HS-27A (cell line): ENCODE measurements at regions not wholly inside any gene's neighbourhood (a gene's known extent, or its start where the extent isn't known, plus 50 kb on each side); places are given as distances from the start of the nearest gene placed in this dataset.
A peak's percentile ranks its signal among the peaks of the same experiment; 100 is the strongest.

Experiments used
- DNase-seq: peaks from one replicate; pipeline ENCODE4 v3.0.0-alpha.2; 2012; ENCODE audit warnings: low read depth, missing footprints

DNA sequence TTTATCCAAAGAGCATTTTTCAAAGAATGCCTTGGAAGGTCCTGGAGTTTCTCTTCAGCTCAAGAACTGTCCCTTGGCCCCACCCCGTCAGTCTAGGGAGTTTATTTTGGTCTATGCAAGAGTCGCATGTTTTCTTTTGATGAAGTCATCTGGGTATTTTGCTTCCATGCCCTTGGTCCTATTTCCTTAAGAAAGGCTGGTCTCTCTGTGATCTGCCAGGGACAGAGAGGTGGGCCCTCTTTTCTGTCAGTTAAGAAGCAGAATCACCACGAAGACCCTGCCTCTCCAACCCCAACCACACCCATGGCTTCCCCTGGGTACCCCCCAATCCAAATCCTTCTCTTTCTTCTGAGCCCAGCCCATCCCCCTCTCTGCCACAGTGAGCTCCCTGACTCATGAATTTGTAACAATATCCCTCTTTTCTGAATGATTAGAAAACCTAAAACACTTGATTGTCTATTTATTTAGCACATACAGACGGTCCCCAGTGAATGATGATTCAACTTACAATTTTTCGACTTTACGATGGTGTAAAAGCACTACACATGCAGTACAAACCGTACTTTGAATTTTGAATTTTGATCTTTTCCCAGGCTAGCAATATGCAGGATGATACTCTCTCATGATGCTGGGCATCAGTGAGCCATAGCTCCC is 163.5 kb upstream of the ADRA1B start:
- DNase-seq = peak; percentile 20

DNA sequence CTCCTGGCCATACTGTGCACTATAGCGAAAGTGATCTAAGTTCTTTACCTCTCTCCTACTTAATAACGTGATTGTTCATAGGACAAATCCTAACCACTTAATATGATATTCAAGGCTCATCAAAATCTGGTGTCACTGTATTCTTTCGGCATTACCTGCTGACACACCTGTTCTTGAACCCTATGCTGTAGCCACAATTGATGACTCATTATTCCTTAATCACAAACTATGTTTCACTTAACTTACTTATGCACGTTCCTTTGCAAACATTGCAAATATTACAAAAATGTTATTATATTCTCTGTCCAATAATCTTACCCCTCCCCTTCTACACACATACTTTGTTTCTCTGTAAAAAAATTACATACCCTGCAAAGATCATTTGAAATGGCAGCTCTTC is 158.1 kb upstream of the ADRA1B start:
- DNase-seq = no peak

DNA sequence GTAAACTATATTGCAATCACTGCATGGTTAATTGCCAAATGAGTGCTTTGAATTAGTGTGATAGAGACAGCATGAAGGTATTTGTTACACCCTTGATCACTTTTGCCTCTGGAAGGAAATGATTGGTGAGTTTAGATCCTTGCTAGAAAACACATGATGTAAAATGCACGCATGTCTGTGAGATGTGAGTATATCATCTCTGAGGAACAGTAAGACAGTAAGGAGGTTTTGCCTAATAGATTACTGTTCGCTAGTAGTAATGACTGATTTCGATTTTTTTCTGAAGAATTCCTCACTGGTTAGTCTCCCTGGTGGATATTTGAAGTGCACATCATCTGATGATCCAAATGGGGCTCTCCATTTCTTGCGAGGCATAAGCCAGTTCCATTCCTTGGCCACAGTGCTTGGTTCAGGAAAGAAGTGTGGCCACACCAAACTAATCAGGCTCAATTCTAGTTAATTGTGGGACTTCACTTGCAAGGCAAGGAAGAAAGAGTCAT is 156.4 kb upstream of the ADRA1B start:
- DNase-seq = no peak

DNA sequence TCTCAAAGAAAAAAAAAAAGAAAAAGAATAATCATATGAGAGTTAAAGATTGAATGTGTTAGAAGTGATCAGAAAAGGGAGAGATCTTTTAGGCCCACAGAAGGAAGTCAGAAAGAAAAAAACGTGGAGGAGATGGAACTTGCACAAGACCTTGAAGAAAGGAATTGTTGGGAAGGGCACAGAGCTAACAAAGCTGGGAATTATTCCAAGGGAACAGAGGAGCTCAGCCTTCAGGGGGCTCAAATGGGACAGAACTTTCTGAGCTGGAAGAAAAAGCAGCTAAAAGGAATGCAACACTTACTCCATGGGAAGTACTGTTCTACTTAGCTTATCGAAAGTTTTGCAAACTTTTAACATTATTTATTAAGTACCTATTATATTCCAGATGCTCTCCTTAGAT is 153.4 kb upstream of the ADRA1B start:
- no peak for DNase-seq

DNA sequence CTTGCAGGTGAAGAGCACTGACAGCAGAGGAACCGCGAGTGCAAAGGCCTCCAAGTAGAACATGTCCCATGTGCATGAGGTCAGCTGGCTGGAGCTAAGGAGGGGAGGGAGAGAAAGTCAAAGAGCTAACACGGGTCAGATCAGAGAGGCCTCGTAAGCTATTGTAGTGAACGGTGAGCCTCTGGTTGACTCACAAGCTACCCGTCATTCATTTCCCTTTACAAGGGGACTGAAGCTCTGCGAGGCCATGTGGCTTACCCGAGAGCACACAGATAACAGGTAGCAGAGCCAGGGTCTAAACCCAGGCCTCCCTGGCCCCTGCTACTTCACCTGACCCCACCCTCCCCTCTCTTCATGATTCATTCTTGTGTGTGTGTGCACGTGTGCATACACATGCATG is 152.7 kb upstream of the ADRA1B start:
- DNase-seq = no peak

DNA sequence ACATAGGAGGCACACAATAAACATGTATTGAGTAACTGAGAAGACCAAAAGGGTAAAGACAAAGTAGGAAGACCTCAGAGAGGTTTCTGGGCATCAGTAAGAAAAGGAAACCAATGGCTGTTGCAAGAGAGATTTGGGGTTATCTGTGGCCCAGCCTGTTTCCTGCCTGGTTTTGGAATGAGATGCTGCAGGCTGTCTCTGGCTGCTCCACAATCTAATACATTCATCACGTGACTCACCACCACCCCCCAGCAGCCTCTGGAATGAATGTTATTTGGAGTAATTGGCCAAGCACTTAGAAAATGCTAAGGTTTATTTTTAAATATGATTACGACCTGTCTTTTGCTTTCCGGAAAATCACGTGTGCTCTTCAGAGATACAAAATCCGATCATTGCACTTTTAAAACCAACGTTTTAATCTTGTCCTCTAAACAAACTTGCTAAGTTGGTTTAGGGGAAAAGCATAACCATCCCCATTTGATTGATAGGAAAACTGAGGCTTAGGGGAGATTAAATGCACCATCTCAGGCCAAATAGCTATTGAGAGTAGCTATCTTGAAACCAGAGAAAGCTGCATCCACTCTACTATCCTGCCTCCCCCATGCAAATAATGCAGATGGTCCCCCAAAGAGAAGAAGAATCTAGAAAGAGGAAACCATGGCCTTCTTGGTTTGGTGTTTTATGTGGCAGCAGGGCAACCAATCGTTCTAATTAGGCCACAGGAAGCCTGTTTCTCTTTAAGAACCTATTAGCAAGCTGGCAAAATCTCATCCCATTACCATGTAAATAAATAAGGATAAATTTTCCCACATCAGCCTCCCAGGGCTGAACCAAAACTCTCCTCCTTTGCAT is 151.8 kb upstream of the ADRA1B start:
- DNase-seq = peak; percentile 42

DNA sequence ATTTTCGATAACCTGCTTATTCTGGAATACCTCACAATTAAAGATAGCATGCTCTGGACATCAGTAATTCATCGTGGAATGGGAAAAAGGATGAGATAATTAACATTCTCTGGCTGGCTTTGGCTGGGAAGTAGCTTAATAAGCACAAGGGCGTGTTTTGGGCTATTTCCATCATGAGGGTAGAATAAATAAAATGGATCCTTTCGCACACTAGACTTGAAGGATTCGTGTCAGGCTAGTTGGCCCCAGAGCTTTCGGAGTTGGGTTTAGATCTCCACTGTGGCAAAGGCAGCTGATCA is 151.2 kb upstream of the ADRA1B start:
- no peak for DNase-seq

DNA sequence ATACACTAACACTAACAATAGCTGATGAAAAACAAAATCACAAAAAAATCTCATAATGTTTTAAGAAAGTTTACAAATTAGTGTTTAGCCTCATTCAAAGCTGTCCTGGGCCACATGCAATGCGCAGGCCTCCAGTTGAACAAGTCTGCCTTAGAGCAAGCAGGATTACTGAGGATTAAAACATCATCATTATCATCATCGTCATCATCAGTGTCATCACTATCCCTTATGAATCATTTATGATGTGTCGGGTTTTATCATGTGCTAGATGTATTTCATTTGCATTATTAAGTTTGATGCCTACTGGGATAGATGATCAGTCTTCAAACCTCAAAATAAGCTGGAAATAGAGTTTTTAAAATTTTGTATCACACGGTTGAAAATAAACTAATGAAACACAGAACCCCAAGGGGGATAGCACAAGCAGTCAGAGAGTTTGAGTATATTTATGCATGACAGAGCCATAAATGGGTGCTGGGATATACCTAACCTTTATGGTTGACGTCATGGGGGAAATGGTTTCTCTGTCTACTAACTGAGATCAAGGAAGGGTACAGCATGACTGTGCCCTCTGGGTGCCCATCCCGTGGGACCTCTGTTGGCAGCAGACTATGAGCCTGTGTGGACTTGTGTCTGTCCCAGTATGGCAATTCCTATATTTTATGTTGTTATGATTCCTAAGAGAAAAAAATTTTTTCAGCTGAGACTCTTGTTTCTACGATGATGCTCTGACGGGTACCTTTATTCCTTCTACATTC is 150.3 kb upstream of the ADRA1B start:
- DNase-seq = no peak

DNA sequence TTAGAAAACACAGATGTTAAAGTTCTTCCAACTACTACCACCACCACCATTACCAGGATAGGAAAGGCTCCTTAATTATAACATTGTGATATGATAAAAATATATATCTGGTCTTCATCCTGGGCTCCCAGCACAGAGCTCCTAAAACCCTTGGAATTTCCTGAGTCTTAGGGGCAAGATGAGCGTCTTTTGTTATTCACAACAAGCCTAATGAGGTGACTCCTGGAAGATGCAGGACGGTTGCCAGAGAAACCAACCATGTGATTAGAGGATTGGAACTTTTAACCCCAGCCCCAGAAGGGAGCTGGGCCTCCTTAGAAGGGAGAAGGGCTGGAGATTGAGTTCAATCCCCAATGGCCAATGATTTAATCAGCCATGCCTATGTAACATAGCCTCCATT is 148.0 kb upstream of the ADRA1B start:
- no peak for DNase-seq

DNA sequence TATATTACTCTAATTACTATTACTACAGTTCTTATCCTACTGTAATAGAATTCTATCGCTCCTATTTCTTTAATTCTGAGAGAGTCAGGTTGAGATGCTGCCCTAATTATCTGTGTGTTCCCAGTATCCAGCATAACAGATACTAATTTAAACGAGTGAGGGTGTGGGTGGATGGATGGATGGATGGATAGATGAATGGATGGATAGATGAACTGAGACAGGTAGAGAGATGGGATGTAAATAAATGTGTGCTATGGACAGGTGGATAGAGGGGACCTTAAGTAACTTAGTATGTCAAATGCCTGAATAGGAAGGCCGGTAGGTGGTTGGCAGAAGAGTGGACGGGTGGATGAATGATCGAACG is 143.6 kb upstream of the ADRA1B start:
- no peak for DNase-seq

DNA sequence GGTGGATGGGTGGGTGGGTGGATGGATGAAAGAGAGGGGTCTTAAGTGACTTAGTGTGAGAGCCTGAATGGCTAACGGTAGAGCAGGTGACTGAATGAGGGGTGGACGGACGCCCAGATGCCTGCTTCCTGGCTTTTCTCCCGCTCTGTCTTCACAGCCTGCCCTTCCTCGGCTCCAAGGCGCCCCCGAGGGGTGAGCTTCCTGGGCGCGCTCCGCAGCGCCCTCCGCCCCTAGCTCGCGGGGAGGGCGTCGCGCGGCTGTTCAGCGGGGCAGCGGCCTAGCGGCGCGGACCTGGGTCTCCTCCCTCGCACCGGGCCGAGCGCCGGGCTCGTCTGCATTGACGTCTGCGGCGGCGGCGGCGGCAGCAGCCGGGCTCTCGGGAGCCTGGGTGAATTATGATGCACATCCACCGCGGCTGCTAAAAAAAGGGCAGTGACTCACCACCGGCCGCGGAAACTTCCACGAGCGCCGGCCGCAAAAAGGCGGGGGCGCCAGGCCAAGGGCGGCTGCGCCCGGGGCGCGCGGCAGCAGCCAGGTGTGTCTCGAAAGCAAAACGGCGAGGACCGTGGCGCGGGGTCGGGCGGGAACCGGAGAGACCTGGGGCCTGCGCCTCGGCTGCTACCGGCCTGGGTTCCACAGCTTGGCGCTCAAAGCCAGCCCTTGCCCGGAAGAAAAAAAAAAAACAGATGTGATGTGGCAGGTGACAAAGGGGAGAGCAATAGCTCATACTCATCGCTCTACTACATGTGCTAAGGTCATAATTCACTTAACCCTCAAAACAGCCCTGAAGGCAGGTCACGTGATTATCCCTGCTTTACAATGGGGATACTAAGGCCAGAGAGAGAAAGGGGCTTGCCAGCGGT is 143.0 kb upstream of the ADRA1B start:
- DNase-seq = peak; percentile 19

DNA sequence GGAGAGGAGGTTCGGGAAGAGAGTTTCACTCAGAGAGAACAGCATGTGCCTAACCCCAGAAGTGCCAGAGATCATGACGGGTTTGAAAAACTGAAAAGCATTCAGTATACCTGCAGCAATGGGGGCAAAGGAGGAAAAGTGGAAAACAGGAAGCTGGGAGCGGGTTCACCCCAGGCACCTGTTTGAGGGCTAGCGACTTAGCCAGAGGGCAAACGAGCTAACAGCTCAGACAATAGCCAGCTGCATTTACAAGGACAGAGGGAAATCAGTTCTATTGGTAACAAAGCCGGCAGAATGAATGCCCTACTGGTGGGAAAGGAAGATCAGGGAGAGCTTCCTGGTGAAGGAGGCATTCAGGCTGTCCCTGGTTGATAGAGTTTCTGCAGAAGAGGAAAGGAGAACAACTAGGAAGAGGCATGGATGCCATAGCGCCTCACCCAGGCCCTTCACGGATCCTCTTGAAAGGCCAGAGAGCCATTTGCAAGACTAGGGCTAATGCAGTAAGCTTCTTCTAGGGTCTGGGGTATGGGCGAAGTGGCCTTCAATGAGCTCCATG is 141.7 kb upstream of the ADRA1B start:
- DNase-seq = no peak

DNA sequence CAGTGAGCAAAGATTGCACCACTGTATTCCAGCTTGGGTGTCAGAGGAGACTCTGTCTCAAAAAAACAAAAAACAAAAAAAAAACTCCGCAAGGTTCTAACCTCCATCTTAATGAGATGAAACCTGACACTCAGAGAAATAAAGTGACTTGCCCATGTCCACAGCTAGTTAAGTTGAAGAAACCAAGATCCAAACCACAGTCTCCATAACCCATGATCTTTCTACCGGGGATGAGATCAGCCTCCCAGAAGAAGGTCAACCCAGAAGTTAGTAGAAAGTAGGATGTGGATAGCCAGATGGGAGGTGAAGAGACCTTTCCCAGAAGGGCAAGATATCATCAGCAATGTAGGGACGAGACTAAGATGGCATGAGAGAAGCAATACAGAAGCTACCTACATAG is 140.4 kb upstream of the ADRA1B start:
- no peak for DNase-seq

DNA sequence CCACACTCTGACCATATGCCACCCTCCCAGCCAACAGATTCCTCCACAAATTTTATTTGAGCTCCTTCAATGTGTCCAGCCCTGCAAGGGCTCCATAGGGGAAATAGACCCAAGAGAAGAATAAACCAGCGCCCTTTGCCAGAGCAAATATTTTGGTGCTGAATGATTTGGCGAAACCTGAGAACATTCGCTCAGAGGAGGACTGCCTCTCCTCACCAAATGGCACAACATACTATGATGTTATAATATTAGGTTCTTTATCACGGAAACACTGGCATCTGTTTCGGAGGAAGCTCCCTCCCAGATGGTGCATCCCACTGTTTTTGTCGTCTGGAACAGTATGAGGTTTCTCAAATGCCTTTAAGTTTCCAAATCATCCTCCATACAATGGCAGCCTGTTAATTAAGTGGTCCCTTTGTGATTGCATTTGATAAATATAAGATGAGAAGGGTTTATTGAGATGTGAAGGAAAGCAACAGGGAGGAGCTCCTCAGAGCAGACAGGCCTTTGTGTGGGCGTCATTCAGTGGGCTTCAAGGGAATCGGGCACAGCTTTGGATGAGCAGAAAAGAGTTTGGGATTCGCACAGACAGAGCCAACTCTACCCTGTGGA is 139.1 kb upstream of the ADRA1B start:
- DNase-seq = no peak

DNA sequence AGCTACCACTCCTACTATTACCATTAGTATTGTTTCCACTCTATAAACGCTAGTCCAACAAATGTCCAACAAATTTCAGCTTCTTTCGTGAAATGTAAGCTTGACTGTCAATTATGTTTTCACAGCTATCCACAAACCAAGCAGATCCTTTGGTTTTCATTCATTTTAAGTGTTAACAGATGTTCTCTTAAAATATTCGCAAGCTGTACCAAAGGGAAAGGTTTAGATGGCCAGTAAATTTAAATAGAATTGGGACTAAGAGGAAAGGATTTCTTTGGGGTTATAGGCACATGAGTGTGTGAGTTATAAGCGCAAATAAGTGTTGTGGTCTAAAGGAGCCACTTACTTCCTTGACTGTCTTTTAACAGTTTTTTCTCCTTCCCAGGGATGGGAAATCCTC is 136.8 kb upstream of the ADRA1B start:
- DNase-seq = no peak

DNA sequence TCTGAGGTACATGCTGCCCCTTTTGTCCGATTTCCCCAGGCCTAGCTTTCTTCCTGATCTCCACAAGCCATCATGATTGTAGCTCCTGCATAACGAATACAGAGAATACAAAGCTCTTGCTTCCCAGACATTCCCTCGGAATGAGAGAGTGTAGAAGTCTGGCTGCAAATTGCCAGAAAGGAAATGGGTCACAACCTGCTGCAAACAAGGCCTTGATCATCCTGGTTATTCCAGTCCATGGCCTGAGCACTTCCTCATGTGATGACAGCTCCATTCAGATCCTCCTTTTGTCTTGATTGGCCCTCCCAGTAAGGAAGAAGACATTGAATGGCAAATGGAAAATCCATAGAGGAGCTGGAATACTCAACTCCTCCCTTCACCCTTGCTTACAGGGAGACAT is 136.0 kb upstream of the ADRA1B start:
- no peak for DNase-seq

DNA sequence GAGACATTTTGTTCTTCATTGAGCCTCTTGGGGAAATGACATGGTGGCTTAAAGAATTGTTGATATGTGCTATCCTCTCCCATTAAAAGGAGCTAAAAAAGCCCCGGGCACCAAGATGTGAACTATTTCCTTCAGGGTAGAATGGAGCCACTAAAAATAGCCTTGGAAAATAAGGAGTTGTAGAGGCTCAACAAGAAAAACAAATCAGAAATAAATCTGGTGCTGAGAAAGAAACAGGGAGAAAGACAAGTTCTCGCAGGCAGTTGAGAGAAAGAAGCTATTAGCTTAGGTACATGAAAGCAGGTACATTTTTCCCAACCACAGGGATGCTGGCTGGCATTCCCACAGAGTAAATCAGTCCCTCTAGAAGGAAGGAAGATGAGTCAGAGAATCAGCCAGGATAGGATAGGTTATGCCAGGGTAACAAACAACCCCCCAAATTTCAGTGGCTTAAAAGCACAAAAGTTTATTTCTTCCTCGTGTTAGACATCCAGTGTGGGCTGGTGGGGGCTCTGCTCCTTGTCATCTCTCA is 134.6 kb upstream of the ADRA1B start:
- DNase-seq = no peak

DNA sequence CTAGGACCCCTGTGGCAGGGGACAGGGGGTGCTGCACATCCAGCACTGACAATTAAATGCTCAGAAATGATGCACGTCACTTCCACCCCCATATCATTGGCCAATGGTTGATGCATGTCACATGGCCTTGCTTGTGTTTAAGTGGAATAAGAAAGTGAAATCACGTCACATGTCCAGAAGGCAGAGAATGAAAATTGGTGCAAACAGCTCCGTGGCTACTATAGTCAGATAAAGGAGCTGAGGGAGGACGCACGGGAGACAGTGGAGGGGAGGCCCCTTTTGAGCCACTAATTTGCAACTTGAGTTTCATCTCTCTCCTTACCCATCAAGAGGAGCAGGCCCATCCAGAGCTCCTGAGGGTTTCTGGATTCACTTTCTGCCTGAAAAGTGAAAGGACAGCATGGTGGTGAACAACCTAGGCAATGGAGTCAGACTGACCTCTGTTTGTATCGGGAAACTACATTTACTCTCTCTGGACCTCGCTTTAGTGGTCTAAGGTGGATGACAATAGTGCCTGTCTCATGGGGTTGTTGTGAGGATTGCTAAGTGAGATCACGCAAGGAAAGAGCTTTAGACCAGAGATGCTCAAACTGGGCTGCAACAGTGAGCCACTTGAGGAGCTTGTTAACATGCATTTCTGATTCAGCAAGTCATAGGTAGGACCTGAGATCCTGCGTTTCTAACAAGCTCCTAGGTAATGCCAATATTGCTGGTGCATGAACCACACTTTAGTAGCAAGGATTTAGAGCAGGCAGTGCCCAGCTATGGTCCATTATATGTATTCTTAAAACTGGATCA is 133.9 kb upstream of the ADRA1B start:
- DNase-seq = no peak

DNA sequence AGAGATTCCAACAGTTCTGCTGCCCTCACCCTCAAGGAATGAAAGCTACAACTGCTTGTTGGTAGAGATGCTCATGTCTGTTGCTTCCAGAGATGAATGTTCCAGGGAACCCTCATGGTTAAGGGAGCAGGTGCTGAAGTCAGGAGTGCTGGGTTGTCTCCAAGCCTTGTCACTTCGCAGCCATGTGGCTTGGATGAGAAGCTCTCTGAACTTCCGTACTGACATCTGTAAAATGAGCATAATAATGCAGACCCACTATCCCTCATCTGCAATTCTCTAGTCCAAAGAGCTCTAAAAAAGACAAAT is 133.3 kb upstream of the ADRA1B start:
- no peak for DNase-seq

DNA sequence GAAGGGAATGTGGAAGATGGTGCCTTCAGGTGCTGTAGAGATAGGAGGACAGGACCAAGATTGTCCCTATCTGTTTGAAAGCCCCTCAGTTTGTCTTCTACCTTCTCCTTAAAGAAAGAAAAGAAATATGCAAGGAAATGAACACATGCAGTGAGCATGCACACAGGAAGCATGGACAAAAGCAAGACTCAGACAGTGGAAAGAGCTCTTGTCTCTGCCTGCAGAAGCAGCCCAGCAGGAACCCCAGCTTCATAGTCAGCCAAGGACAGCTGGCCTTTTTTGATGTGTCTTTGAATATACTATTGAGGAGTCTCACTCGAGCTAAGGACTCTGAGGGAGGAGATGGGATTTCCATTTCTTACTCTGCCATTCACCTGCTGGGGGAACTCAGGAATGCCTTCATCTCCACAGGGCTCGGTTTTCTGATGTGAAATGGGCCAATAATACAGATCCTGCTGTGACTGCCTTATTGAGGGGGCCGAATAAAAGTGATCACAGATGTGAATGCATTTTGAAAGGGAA is 132.5 kb upstream of the ADRA1B start:
- DNase-seq = no peak
